WTC11 (cell line): ENCODE measurements at regions not wholly inside any gene's neighbourhood (a gene's known extent, or its start where the extent isn't known, plus 50 kb on each side); places are given as distances from the start of the nearest gene placed in this dataset.

Experiments
- ATF6 ChIP-seq: sonication (generic); formaldehyde crosslinking; IDR thresholded peaks from 2 replicates; pipeline ENCODE4 v1.8.1; 2023; ENCODE audit warnings: mild to moderate bottlenecking, missing genetic modification reagents
- CTCF ChIP-seq: fragments of 200-600 bp; IDR thresholded peaks from 2 replicates; pipeline ENCODE4 v1.8.0; 2022; ENCODE audit warnings: antibody characterized with exemption
- E2F4 ChIP-seq: sonication (generic); formaldehyde crosslinking; IDR thresholded peaks from 2 replicates; pipeline ENCODE4 v1.8.1; 2022; ENCODE audit warnings: low read depth, mild to moderate bottlenecking, moderate library complexity, missing genetic modification reagents, borderline replicate concordance
- ESRRA ChIP-seq: sonication (generic); formaldehyde crosslinking; IDR thresholded peaks from 2 replicates; pipeline ENCODE4 v1.8.1; 2022; ENCODE audit warnings: mild to moderate bottlenecking, missing genetic modification reagents, borderline replicate concordance
- IRF1 ChIP-seq: sonication (generic); formaldehyde crosslinking; IDR thresholded peaks from 2 replicates; pipeline ENCODE4 v1.8.0; 2023; ENCODE audit warnings: missing genetic modification reagents
- OVOL2 ChIP-seq: fragments of 250-450 bp; sonication (Bioruptor Pico); IDR thresholded peaks from 2 replicates; pipeline ENCODE4 v1.9.0; 2021; ENCODE audit warnings: mild to moderate bottlenecking, borderline replicate concordance
- TCF7 ChIP-seq: sonication (generic); formaldehyde crosslinking; IDR thresholded peaks from 2 replicates; pipeline ENCODE4 v1.8.0; 2022; ENCODE audit warnings: mild to moderate bottlenecking, low read depth, missing genetic modification reagents, moderate library complexity
- TEAD4 ChIP-seq: sonication (generic); formaldehyde crosslinking; IDR thresholded peaks from 2 replicates; pipeline ENCODE4 v1.8.0; 2022; ENCODE audit warnings: mild to moderate bottlenecking, missing genetic modification reagents
- USF2 ChIP-seq: sonication (generic); formaldehyde crosslinking; IDR thresholded peaks from 2 replicates; pipeline ENCODE4 v1.8.1; 2023; ENCODE audit warnings: mild to moderate bottlenecking, missing genetic modification reagents, moderate library complexity
- ZNF138 ChIP-seq: sonication (generic); formaldehyde crosslinking; conservative IDR thresholded peaks from 2 replicates; pipeline ENCODE4 v1.8.1; 2022; ENCODE audit warnings: mild to moderate bottlenecking, moderate library complexity, missing genetic modification reagents

- no peak for TF ChIP-seq OVOL2 (CRISPR knock-in tag)
- no peak for TF ChIP-seq TEAD4 (CRISPR knock-in tag)
- no peak for TF ChIP-seq CTCF
- no peak for TF ChIP-seq IRF1 (CRISPR knock-in tag)
- no peak for TF ChIP-seq ZNF138
- no peak for TF ChIP-seq TCF7 (CRISPR knock-in tag)
- no peak for TF ChIP-seq ATF6
- no peak for TF ChIP-seq E2F4 (CRISPR knock-in tag)
- no peak for TF ChIP-seq ESRRA (CRISPR knock-in tag)
- no peak for TF ChIP-seq USF2
Observed at GRCh38 chr1:189409774-189410173, 1067.9 kb downstream of the BRINP3 start.
